ENCODE measurements at regions not wholly inside any gene's neighbourhood (a gene's known extent, or its start where the extent isn't known, plus 50 kb on each side); places are given as distances from the start of the nearest gene placed in this dataset.

DNA sequence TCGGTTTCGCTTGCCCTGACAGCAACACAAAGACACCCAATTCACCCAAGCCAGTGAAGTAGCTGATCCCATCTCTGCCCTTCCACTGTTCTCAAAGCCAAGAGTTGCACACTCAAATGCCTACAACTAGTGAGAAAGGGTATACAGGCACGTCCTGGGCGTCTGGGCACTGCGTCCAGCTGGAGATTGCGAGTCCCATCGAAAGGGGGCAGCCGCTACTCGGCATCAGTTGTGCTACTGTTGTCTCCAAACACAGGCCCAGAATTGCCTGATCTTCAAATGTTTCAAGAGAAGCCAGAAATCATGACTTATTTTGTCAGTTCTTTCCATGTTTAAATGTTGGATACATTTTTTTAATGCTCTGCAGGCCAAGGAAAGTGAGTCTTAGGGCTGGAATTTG lies 487.8 kb downstream of the BCOR start:
- Histone ChIP-seq H2BK20ac (ENCODE audit: low read depth, low read length) (no peak overlapping the region), H2BK15ac (ENCODE audit: low read depth, low read length) (no peak overlapping the region), H3K9me1 (ENCODE audit: insufficient read depth, low read length) (no peaks in the 10 kb centered on the region), H4K91ac (ENCODE audit: insufficient read depth, low read depth, low read length) (no peak overlapping the region), H3K27me3 (ENCODE audit: control insufficient read depth, insufficient read depth, low read length) (peaks cover 31% of the 10 kb centered on the region), H2AFZ (replicated peaks; ENCODE audit: low read length, poor library complexity) (no peak overlapping the region), H3K4me3 (ENCODE audit: insufficient read depth, low read depth, low read length) (no peak overlapping the region), H2AK9ac (replicated peaks; ENCODE audit: low read depth, low read length, poor library complexity) (no peak overlapping the region), H3K79me1 (ENCODE audit: low read depth in 1 of 2, low read length in 2 of 2) (no peaks in the 10 kb centered on the region), H3K27ac (ENCODE audit: insufficient read depth, low read length) (no peak overlapping the region), H2AK5ac (ENCODE audit: low read depth, low read length) (no peak overlapping the region), H3K18ac (ENCODE audit: low read depth, low read length) (no peak overlapping the region), H2BK5ac (ENCODE audit: low read depth, low read length, poor library complexity, severe bottlenecking) (no peak overlapping the region), H3K56ac (ENCODE audit: extremely low read depth, insufficient read depth, low read length) (no peak overlapping the region), H3K4me1 (ENCODE audit: control insufficient read depth, insufficient read depth, low read length) (no peaks in the 10 kb centered on the region), H3K36me3 (ENCODE audit: control insufficient read depth, insufficient read depth, low read length) (no peaks in the 10 kb centered on the region), H4K8ac (ENCODE audit: low read depth in 2 of 2, low read length in 2 of 2) (no peak overlapping the region), H4K5ac (ENCODE audit: low read depth, low read length) (no peak overlapping the region), H3K9ac (ENCODE audit: low read depth, low read length) (no peak overlapping the region), H3K4me2 (ENCODE audit: low read depth, low read length) (no peak overlapping the region), H3K14ac (replicated peaks; ENCODE audit: low read depth, low read length) (no peak overlapping the region), H3K23ac (ENCODE audit: low read depth, low read length) (no peak overlapping the region), H2BK120ac (ENCODE audit: low read depth, low read length) (no peak overlapping the region), H4K20me1 (ENCODE audit: insufficient read depth, low read length) (no peaks in the 10 kb centered on the region), H3K9me3 (ENCODE audit: control insufficient read depth, insufficient read depth, low read length) (peaks cover 4% of the 10 kb centered on the region; the same call in 1 of the 2 replicates), H3K4ac (ENCODE audit: low read depth, low read length) (no peak overlapping the region)
- TF ChIP-seq BHLHE40 (IDR thresholded peaks at IDR 0.05; ENCODE audit: low read depth, low read length) (no peak), FOS (IDR thresholded peaks at IDR 0.05; ENCODE audit: low read depth, low read length) (no peak), CEBPB (IDR thresholded peaks at IDR 0.05; ENCODE audit: low read depth, low read length) (no peak), NFE2L2 (IDR thresholded peaks at IDR 0.05; ENCODE audit: low read depth, low read length) (no peak), RAD21 (IDR thresholded peaks at IDR 0.05; ENCODE audit: low read length) (no peak), RFX5 (IDR thresholded peaks at IDR 0.05; ENCODE audit: low read depth, low read length) (no peak), POLR2A (IDR thresholded peaks at IDR 0.05; ENCODE audit: low read depth, low read length) (no peak), MAFK (IDR thresholded peaks at IDR 0.05; ENCODE audit: low read depth, low read length) (no peak), MXI1 (IDR thresholded peaks at IDR 0.05; ENCODE audit: borderline replicate concordance, low read depth, low read length) (no peak), CHD1 (IDR thresholded peaks at IDR 0.05; ENCODE audit: low read depth, low read length) (no peak), MAZ (IDR thresholded peaks at IDR 0.05; ENCODE audit: borderline replicate concordance, low read depth, low read length) (no peak), RCOR1 (IDR thresholded peaks at IDR 0.05; ENCODE audit: insufficient replicate concordance, low read length) (no peak), SMC3 (IDR thresholded peaks at IDR 0.05; ENCODE audit: low read depth, low read length) (no peak)
- TF ChIP-seq, protein P1, sequence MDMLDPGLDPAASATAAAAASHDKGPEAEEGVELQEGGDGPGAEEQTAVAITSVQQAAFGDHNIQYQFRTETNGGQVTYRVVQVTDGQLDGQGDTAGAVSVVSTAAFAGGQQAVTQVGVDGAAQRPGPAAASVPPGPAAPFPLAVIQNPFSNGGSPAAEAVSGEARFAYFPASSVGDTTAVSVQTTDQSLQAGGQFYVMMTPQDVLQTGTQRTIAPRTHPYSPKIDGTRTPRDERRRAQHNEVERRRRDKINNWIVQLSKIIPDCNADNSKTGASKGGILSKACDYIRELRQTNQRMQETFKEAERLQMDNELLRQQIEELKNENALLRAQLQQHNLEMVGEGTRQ (IDR thresholded peaks at IDR 0.05; ENCODE audit: low read depth, low read length), result no peak
- TF ChIP-seq, protein P2, sequence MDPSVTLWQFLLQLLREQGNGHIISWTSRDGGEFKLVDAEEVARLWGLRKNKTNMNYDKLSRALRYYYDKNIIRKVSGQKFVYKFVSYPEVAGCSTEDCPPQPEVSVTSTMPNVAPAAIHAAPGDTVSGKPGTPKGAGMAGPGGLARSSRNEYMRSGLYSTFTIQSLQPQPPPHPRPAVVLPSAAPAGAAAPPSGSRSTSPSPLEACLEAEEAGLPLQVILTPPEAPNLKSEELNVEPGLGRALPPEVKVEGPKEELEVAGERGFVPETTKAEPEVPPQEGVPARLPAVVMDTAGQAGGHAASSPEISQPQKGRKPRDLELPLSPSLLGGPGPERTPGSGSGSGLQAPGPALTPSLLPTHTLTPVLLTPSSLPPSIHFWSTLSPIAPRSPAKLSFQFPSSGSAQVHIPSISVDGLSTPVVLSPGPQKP (IDR thresholded peaks at IDR 0.05; ENCODE audit: borderline replicate concordance, low read depth, low read length), result no peak
- TF ChIP-seq, protein P3, sequence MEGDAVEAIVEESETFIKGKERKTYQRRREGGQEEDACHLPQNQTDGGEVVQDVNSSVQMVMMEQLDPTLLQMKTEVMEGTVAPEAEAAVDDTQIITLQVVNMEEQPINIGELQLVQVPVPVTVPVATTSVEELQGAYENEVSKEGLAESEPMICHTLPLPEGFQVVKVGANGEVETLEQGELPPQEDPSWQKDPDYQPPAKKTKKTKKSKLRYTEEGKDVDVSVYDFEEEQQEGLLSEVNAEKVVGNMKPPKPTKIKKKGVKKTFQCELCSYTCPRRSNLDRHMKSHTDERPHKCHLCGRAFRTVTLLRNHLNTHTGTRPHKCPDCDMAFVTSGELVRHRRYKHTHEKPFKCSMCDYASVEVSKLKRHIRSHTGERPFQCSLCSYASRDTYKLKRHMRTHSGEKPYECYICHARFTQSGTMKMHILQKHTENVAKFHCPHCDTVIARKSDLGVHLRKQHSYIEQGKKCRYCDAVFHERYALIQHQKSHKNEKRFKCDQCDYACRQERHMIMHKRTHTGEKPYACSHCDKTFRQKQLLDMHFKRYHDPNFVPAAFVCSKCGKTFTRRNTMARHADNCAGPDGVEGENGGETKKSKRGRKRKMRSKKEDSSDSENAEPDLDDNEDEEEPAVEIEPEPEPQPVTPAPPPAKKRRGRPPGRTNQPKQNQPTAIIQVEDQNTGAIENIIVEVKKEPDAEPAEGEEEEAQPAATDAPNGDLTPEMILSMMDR (conservative IDR thresholded peaks at IDR 0.05; ENCODE audit: low read depth, low read length), result no peak
- BruUV-seq (replicated peaks), result no TSS peak
- dilution Hi-C loops (cut with HindIII; ENCODE audit: low sequenced_read_pairs, unreplicated experiment), result no loop called here
- in situ Hi-C loops (cut with MboI; ENCODE audit: low sequenced_read_pairs), result no loop called here
- intact Hi-C loops (cut with micrococcal nuclease), result no loop called here
- 53% methylated on average over 5 of the region's 9 CpGs; no CpG with 5 or more reads in 1 of the 2 experiments for WGBS, 2 experiments (ENCODE audit: extremely low coverage in 2 of 2, insufficient read length in 1 of 2)
- DNase-seq, result no peak
- ATAC-seq (ENCODE audit: low read depth), result no peak
- ChIA-PET POLR2A (ENCODE audit: unreplicated experiment) (no interaction called here), CTCF (no interaction called here)

Measured in IMR-90 (cell line).